T-helper 1 cell treated with Interleukin-12 subunit alpha and Interleukin-12 subunit beta and Interleukin-4 antibody, amounts not matched to agents 30 ng/mL and 1 ng/mL, for 36 hours (primary cell): ENCODE measurements at regions not wholly inside any gene's neighbourhood (a gene's known extent, or its start where the extent isn't known, plus 50 kb on each side); places are given as distances from the start of the nearest gene placed in this dataset.
"Not testable (repeated sequence)": the region's sequence is repeated elsewhere in the genome, so short reads cannot be mapped to it uniquely, and the experiment has no call there.

Experiments
- intact Hi-C: fragments of 100-400 bp; cut with micrococcal nuclease; formaldehyde crosslinking; loops from one replicate; pipeline ENCODE4 v1.15.1; 2024

GRCh38 chr10:65183236-65183635 lies 1662.0 kb downstream of the REEP3 start:
- intact Hi-C loops = no loop called here

GRCh38 chr10:65186668-65187067 lies 1665.5 kb downstream of the REEP3 start:
- intact Hi-C loops = not testable (repeated sequence)

GRCh38 chr10:65194126-65194525 lies 1672.9 kb downstream of the REEP3 start:
- intact Hi-C loops = no loop called here

GRCh38 chr10:65194555-65194954 lies 1673.4 kb downstream of the REEP3 start:
- intact Hi-C loops = no loop called here

- intact Hi-C loops = no loop called here
Measured at GRCh38 chr10:65196111-65196510, 1674.9 kb downstream of the REEP3 start.

- intact Hi-C loops = no loop called here
Measured at GRCh38 chr10:65197935-65198334, 1676.7 kb downstream of the REEP3 start.

GRCh38 chr10:65201491-65201890 lies 1680.3 kb downstream of the REEP3 start:
- intact Hi-C loops = no loop called here

- intact Hi-C loops = no loop called here
Measured at GRCh38 chr10:65204999-65205398, 1683.8 kb downstream of the REEP3 start.

- intact Hi-C loops = no loop called here
Measured at GRCh38 chr10:65213170-65213569, 1692.0 kb downstream of the REEP3 start.

- intact Hi-C loops = no loop called here
Measured at GRCh38 chr10:65219444-65219843, 1698.2 kb downstream of the REEP3 start.

- intact Hi-C loops = no loop called here
Measured at GRCh38 chr10:65231148-65231547, 1694.7 kb upstream of the LRRTM3 start.

- intact Hi-C loops = no loop called here
Measured at GRCh38 chr10:65234261-65234660, 1691.6 kb upstream of the LRRTM3 start.

- intact Hi-C loops = no loop called here
Measured at GRCh38 chr10:65235266-65235665, 1690.6 kb upstream of the LRRTM3 start.

GRCh38 chr10:65235846-65236245 lies 1690.0 kb upstream of the LRRTM3 start:
- intact Hi-C loops = no loop called here

- intact Hi-C loops = no loop called here
Measured at GRCh38 chr10:65265451-65265954, 1660.3 kb upstream of the LRRTM3 start.

- intact Hi-C loops = not testable (repeated sequence)
Measured at GRCh38 chr10:65269551-65269950, 1656.3 kb upstream of the LRRTM3 start.

GRCh38 chr10:65270969-65271368 lies 1654.9 kb upstream of the LRRTM3 start:
- intact Hi-C loops = no loop called here

GRCh38 chr10:65273115-65273514 lies 1652.7 kb upstream of the LRRTM3 start:
- intact Hi-C loops = no loop called here

GRCh38 chr10:65275296-65275695 lies 1650.5 kb upstream of the LRRTM3 start:
- intact Hi-C loops = no loop called here

- intact Hi-C loops = no loop called here
Measured at GRCh38 chr10:65284495-65285041, 1641.3 kb upstream of the LRRTM3 start.

GRCh38 chr10:65285726-65286125 lies 1640.1 kb upstream of the LRRTM3 start:
- intact Hi-C loops = not testable (repeated sequence)

GRCh38 chr10:65291286-65291685 lies 1634.5 kb upstream of the LRRTM3 start:
- intact Hi-C loops = no loop called here

- intact Hi-C loops = no loop called here
Measured at GRCh38 chr10:65292551-65292950, 1633.3 kb upstream of the LRRTM3 start.

GRCh38 chr10:65294329-65294728 lies 1631.5 kb upstream of the LRRTM3 start:
- intact Hi-C loops = no loop called here
